NCI-H1436 (cell line): ENCODE measurements at regions not wholly inside any gene's neighbourhood (a gene's known extent, or its start where the extent isn't known, plus 50 kb on each side); places are given as distances from the start of the nearest gene placed in this dataset.

Experiments
- DNase-seq: peaks from one replicate; lab custom pipeline; 2025; lab: John Stamatoyannopoulos, UW

- no peak for DNase-seq
Measured at GRCh38 chr2:9738535-9739496, 104.5 kb upstream of the TAF1B start.

GRCh38 chr2:9739531-9739964, 103.7 kb upstream of the TAF1B start:
- no peak for DNase-seq

DNA sequence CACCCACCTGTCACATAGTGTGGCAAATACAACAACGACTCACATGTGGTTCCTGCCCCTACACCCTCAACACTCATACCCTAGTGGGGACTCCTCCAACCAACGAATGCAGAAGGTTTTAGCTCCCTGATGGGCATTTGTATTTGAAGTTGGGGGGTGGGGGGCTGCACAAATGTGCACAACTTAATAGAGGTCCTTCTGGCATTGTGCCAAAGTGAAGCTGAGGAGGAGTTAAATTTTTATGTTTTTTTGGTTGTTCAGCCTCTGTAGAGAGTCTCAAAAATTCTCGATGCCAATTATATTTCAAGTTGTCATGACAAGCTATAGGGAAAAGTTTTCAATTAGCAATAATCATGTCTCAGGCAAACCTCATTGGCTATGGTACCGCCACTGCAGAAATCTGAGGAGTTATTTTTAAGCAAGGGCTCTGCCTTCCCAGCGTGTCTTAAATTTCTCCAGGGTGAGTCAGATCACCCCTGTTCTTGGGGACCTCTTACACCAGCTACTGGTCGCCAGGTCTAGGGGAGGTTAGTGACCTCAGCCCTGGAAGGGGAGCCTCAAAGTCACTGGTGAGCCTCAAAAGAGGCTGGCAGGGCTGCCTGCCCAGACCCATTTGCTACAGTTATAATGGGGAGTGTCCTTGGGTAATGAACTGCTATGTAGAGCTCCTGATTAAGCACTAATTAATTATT, 102.7 kb upstream of the TAF1B start:
- DNase-seq: no peak

DNA sequence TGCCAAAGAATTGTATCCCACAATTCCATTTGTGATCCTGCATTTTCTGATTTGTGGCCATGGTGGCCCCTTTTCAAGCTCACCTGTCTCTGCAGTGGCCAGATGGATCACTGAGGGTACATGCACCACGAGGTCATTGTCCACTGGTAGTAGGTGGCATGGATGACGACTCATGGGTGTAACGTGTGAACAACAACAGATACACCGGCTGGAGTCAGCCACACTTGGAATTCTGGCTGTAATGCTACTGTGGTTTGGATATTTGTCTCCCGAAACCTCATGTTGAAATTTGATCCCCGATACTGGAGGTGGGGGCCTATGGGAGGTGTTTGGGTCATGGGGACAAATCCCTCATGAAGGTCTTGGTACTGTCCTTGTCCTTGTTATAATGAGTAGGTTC, 102.2 kb upstream of the TAF1B start:
- DNase-seq: no peak

DNA sequence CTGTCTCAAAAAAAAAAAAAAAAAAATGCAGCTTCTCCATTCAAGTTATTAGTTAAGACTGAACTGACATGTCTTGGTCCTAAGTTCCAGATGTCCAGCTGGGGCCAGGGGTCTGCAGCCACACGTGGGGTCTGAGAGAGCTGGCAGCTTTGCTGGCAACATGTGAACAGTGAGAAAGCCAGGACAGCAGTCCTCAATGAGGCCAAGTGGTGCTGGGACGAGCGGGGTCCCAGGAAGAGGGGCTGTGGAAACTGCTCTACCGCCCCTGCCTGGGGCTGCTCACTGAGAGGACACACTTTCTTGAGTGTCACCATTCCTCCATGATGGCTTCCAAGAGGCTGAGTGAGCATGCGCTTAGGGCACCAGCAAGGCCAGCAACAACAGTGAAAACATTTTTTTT, 100.7 kb upstream of the TAF1B start:
- no peak for DNase-seq

- DNase-seq: no peak
Measured at GRCh38 chr2:9744256-9745004, 98.8 kb upstream of the TAF1B start.

GRCh38 chr2:9745153-9745899, 97.9 kb upstream of the TAF1B start:
- no peak for DNase-seq

GRCh38 chr2:9747396-9747795, 95.9 kb upstream of the TAF1B start:
- DNase-seq: no peak

- no peak for DNase-seq
Measured at GRCh38 chr2:9748577-9748976, 94.7 kb upstream of the TAF1B start.

- DNase-seq: no peak
Measured at GRCh38 chr2:9749546-9750223, 93.6 kb upstream of the TAF1B start.

GRCh38 chr2:9750224-9751215, 92.8 kb upstream of the TAF1B start:
- DNase-seq: no peak

DNA sequence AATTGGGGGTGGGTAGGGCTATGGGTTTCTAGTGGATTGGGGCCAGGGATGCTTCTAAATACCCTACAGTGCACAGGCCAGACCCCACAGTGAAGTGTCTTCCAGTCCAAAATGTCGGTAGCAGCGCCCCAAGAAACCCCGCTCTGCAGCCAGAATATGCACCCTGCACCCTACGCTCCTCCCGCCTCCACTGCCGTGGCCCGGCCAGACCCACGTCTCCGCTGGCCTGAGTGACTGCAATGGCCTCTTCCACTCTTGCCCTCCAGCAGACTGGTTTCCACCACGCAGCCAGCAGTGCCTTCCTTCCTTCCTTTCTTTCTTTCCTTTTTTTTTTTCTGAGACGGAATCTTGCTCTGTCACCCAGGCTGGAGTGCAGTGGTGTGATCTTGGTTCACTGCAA, 91.4 kb upstream of the TAF1B start:
- no peak for DNase-seq

DNA sequence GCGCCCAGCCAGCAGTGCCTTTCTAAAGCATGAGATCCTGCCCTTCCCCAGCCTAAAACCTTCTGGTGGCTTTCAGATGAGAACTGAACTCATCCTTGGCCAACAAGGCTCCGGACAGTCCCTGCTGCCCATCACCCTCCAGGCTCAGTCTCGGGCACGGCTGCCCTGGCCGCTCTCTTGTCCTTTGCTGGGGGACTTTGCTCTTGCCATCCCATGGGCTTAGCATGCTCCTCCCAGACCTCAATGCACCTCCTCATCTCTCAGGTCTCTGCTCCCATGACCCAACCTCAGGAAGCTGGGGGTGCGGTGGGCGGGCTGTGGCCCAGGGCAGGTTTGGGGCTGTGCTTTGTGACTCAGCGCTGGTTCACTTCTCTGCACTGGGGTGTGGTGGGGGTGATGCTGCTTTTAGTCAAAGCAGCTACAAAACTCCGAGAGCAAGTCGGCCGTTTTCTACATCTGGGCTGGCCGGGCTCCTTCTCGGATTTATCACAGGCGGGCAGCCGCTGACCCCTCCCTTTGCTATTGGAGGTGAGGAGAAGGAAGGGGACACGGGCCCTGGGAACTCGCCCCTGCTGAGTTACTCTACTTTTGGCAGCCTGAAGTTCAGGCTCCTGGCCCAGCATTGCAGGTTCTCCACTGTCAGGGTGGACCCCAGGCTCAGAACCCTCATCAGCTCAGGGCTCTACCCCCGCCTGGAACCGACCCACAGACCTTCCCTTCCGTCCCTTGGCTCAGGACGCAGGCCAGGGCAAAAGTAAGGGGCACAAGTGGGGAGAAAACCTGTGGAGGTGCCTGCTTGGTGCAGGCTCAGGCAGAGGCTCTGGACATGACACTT, 90.6 kb upstream of the TAF1B start:
- DNase-seq: no peak

DNA sequence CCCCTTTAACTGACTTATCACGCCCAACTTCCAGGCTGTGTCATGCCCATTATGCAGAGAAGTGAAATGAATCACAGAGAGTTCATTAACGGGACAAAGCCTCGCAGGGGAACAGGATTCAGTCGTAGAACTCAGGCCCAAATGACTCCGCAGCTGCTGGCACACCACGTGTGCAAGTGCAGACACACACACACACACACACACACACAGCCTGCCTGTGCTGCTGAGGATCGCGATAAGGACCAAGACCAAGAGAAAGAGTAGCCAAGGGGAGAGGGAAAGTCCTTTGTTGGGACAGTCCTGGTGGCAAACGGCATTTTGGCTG, 90.0 kb upstream of the TAF1B start:
- DNase-seq: no peak

DNA sequence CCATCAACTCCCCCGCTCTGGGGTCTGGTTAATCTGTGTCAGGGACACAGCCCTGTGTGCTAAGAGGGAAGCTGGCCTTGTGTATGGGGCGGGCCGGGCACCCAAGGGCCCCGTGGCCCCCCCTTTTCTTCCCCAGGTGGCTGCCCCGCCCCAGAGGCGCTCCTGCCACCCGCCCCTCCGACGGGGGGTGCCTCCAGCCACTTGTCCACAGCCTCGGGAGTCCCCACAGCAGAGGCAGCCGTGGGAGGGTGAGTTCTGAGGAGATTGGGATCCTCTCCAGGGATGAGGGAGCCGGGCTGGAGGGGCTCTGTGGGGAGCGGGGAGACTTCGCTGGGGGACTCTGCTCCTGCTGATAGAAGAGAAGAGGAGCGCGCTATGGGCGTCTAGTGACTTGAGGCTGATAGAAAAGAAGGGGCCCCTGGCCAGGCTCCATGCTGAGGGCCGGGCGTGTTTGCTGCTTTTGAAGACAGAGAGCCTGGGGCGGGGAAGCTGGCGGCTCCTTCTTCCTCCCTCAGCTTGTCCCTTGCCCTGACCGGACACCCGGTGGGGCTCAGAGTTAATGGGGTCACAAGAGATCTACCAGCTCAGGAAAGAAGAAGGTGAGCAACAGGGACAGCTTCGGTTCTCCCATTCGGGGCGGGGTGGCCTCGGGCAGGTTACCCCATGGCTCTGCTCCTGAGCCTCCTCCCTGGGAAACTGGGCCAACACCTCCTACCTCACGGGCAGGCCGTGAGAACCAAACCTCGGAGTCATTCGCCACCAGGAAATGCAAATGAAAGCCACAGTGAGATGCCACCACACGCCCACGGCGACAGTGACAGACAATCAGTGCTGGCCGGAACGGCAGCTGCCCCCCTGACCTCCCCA, 89.4 kb upstream of the TAF1B start:
- DNase-seq: no peak

DNA sequence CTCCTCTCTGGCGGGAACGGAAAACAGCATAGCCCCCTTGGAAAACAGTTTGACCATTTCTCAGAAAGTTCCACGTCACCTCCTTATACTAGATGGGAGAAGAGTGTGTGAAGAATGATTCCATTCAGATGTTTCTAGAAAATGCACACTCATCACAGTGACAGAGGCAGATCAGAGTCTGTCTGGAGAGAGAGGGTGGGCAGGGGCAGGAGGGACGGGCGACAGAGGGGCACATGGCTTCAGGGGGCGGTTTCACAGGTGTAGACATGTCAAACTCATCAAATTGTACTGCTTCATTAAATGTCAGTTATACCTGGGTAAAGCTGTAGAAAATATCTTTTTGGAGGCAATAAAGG, 88.8 kb upstream of the TAF1B start:
- no peak for DNase-seq

- no peak for DNase-seq
Measured at GRCh38 chr2:9755008-9755407, 88.3 kb upstream of the TAF1B start.

DNA sequence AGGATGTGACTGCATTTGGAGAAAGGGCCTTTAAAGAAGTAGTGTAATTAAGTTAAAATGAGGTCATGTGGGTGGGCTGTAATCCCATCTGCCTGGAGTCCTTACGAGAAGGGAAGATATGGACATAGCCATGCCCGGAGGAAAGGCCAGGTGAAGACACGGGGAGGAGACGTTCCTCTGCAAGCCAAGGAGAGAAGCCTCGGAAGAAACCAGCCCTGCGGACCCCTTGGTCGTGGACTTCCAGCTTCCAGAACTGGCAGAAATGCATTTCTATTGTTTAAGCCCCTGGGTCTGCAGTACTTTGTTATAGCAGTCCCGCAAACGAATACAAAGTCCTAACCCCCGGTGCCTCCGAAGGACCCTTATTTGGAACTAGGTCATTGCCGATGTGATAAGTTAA, 87.6 kb upstream of the TAF1B start:
- DNase-seq: no peak
